H1 (cell line): ENCODE measurements at regions not wholly inside any gene's neighbourhood (a gene's known extent, or its start where the extent isn't known, plus 50 kb on each side); places are given as distances from the start of the nearest gene placed in this dataset.

Source experiments
- CTCF ChIA-PET: fragments of 300-600 bp; sonication (Branson Sonifier 250); formaldehyde crosslinking; loops from one replicate; lab custom pipeline; 2021; ENCODE audit not compliant: partially characterized antibody; lab: Charles Lee
- POLR2A ChIA-PET: fragments of 300-600 bp; sonication (Branson Sonifier 250); formaldehyde crosslinking; loops from one replicate; lab custom pipeline; 2021; ENCODE audit warnings: inconsistent platforms; ENCODE audit not compliant: partially characterized antibody; lab: Charles Lee
- DNase-seq, 2 experiments: peaks; one replicate each; pipeline versions ENCODE4 v3.0.0 to v3.0.0-alpha.2; 2010 to 2022; ENCODE audit warnings: low spot score in 2 of 2, low read depth in 1 of 2, mixed read lengths in 1 of 2
- FAIRE-seq: peaks from 2 replicates; lab custom pipeline; 2011; peaks lifted over from hg19 to GRCh38; lab: Jason Lieb, UNC
- H2AFZ ChIP-seq: 2 replicates; pipeline ENCODE4 v1.8.1; 2012; ENCODE audit warnings: low read length, inconsistent platforms
- H2AK5ac ChIP-seq: 2 replicates; pipeline ENCODE4 v1.6.1; 2013; ENCODE audit warnings: low read depth, low read length
- H2BK120ac ChIP-seq: replicated peaks from 2 replicates; pipeline ENCODE3; 2013; ENCODE audit warnings: low read depth, low read length, inconsistent platforms
- H2BK12ac ChIP-seq: 2 replicates; pipeline ENCODE4 v1.6.1; 2013; ENCODE audit warnings: low read depth, low read length
- H2BK15ac ChIP-seq: 2 replicates; pipeline ENCODE4 v1.6.1; 2013; ENCODE audit warnings: low read length
- H2BK20ac ChIP-seq: 2 replicates; pipeline ENCODE4 v1.6.1; 2013; ENCODE audit warnings: low read length
- H2BK5ac ChIP-seq: 2 replicates; pipeline ENCODE4 v1.6.1; 2013; ENCODE audit warnings: low read depth, low read length
- H3K14ac ChIP-seq: 2 replicates; pipeline ENCODE4 v1.6.1; 2013; ENCODE audit warnings: inconsistent platforms; ENCODE audit not compliant: insufficient read length
- H3K18ac ChIP-seq: 2 replicates; pipeline ENCODE4 v1.6.1; 2013; ENCODE audit warnings: low read length; ENCODE audit errors: extremely low read depth
- H3K23ac ChIP-seq: 2 replicates; pipeline ENCODE4 v1.6.1; 2013; ENCODE audit warnings: inconsistent platforms; ENCODE audit not compliant: insufficient read length
- H3K23me2 ChIP-seq: 2 replicates; pipeline ENCODE4 v1.6.1; 2013; ENCODE audit warnings: low read depth, low read length
- H3K27ac ChIP-seq: 2 replicates; pipeline ENCODE4 v1.6.1; 2011; ENCODE audit warnings: low read depth, low read length, inconsistent platforms
- H3K27me3 ChIP-seq, 4 experiments: replicated peaks in 1 of 4; 1 replicate in 1 of 4; 2 replicates in 3 of 4; pipeline versions ENCODE4 v1.6.1 to v1.8.1; 2011 to 2013; ENCODE audit warnings: low read length in 3 of 4, mild to moderate bottlenecking in 3 of 4, inconsistent platforms in 2 of 4, mixed read lengths in 2 of 4, moderate library complexity in 1 of 4; ENCODE audit not compliant: control insufficient read depth in 3 of 4, insufficient read depth in 3 of 4; ENCODE audit errors: extremely low read depth in 1 of 4
- H3K36me3 ChIP-seq, 4 experiments: 2 replicates each; pipeline versions ENCODE4 v1.6.1 to v1.8.1; 2011 to 2013; ENCODE audit warnings: mild to moderate bottlenecking in 4 of 4, low read length in 3 of 4, moderate library complexity in 2 of 4, control low read depth in 1 of 4, inconsistent platforms in 1 of 4; ENCODE audit not compliant: insufficient read depth in 4 of 4, control insufficient read depth in 2 of 4
- H3K4ac ChIP-seq: replicated peaks from 2 replicates; pipeline ENCODE3; 2013; ENCODE audit warnings: low read length, low read depth, mixed read lengths, inconsistent platforms; ENCODE audit not compliant: insufficient read length
- H3K4me1 ChIP-seq, 4 experiments: replicated peaks in 1 of 4; 1 replicate in 1 of 4; 2 replicates in 3 of 4; pipeline versions ENCODE4 v1.6.1 to v1.8.1; 2011 to 2013; ENCODE audit warnings: low read length in 3 of 4, inconsistent platforms in 2 of 4, mixed read lengths in 1 of 4; ENCODE audit not compliant: insufficient read depth in 4 of 4, control insufficient read depth in 3 of 4
- H3K4me2 ChIP-seq, 2 experiments: 2 replicates each; pipeline versions ENCODE4 v1.6.1 to v1.8.1; 2011 to 2013; ENCODE audit warnings: low read depth in 2 of 2, low read length in 2 of 2, control low read depth in 1 of 2, inconsistent platforms in 1 of 2, mild to moderate bottlenecking in 1 of 2; ENCODE audit not compliant: insufficient read depth in 1 of 2
- H3K4me3 ChIP-seq, 4 experiments: fragments of 200-600, 300-600 bp in 1 of 4; sonication (generic), shearing (Covaris generic), sonication (Bioruptor Twin) in 1 of 4; 2 replicates each; pipeline versions ENCODE4 v1.5.1 to v1.8.1; 2011 to 2016; ENCODE audit warnings: low read length in 4 of 4, low read depth in 3 of 4, control low read depth in 2 of 4, inconsistent platforms in 2 of 4, mild to moderate bottlenecking in 2 of 4, mixed read lengths in 1 of 4, moderate library complexity in 1 of 4; ENCODE audit not compliant: insufficient read depth in 2 of 4; ENCODE audit errors: extremely low read depth in 1 of 4
- H3K56ac ChIP-seq: replicated peaks from 2 replicates; pipeline ENCODE3; 2013; ENCODE audit warnings: low read depth, mild to moderate bottlenecking, mixed read lengths, low read length, inconsistent platforms; ENCODE audit not compliant: insufficient read length
- H3K79me1 ChIP-seq: 2 replicates; pipeline ENCODE4 v1.6.1; 2013; ENCODE audit warnings: low read depth, low read length, control low read depth
- H3K79me2 ChIP-seq, 2 experiments: 2 replicates each; pipeline versions ENCODE4 v1.6.1 to v1.8.1; 2012 to 2013; ENCODE audit warnings: low read length in 2 of 2, mild to moderate bottlenecking in 2 of 2, inconsistent platforms in 1 of 2; ENCODE audit not compliant: insufficient read depth in 2 of 2, control insufficient read depth in 1 of 2
- H3K9ac ChIP-seq, 4 experiments: replicated peaks in 1 of 4; 1 replicate in 1 of 4; 2 replicates in 3 of 4; pipeline versions ENCODE4 v1.6.1 to v1.8.1; 2011 to 2013; ENCODE audit warnings: low read depth in 3 of 4, low read length in 3 of 4, control low read depth in 2 of 4, mild to moderate bottlenecking in 2 of 4, moderate library complexity in 2 of 4, inconsistent platforms in 1 of 4; ENCODE audit errors: extremely low read depth in 1 of 4
- H3K9me3 ChIP-seq, 2 experiments: 2 replicates each; pipeline versions ENCODE4 v1.6.1 to v1.8.1; 2012 to 2013; ENCODE audit warnings: mild to moderate bottlenecking in 2 of 2, moderate library complexity in 2 of 2, control low read depth in 1 of 2, inconsistent platforms in 1 of 2, low read depth in 1 of 2, low read length in 1 of 2, mixed read lengths in 1 of 2; ENCODE audit not compliant: insufficient read depth in 2 of 2
- H4K20me1 ChIP-seq, 2 experiments: replicated peaks in 1 of 2; 2 replicates each; pipeline versions ENCODE3 to v1.8.1; 2011 to 2013; ENCODE audit warnings: inconsistent platforms in 2 of 2, low read length in 2 of 2, mild to moderate bottlenecking in 1 of 2; ENCODE audit not compliant: insufficient read depth in 2 of 2, control insufficient read depth in 1 of 2
- H4K5ac ChIP-seq: 2 replicates; pipeline ENCODE4 v1.6.1; 2013; ENCODE audit warnings: low read length, low read depth, mixed read lengths, inconsistent platforms; ENCODE audit not compliant: insufficient read length
- H4K8ac ChIP-seq: 2 replicates; pipeline ENCODE4 v1.8.0; 2013; ENCODE audit warnings: mild to moderate bottlenecking, moderate library complexity, low read length, inconsistent platforms; ENCODE audit not compliant: insufficient read depth; ENCODE audit errors: extremely low read depth
- H4K91ac ChIP-seq: replicated peaks from 2 replicates; pipeline ENCODE3; 2013; ENCODE audit warnings: low read length, mixed read lengths, inconsistent platforms; ENCODE audit not compliant: insufficient read length
- BACH1 ChIP-seq: IDR thresholded peaks from 2 replicates; pipeline ENCODE4 v1.6.1; 2012; ENCODE audit warnings: low read length, improper control_type of control experiment
- CBX5 ChIP-seq: fragments of 300-800, 300-1000 bp; sonication (generic); IDR thresholded peaks from 2 replicates; pipeline ENCODE4 v1.7.1; 2016; ENCODE audit warnings: antibody characterized with exemption, low read length, low read depth
- CBX8 ChIP-seq: fragments of 300-800, 300-1000 bp; sonication (generic); IDR thresholded peaks from 2 replicates; pipeline ENCODE4 v1.7.1; 2016; ENCODE audit warnings: low read depth, low read length, borderline replicate concordance
- CHD2 ChIP-seq: IDR thresholded peaks from 2 replicates; pipeline ENCODE4 v1.6.1; 2012; ENCODE audit warnings: low read length, improper control_type of control experiment
- FOSL1 ChIP-seq: IDR thresholded peaks from 2 replicates; pipeline ENCODE4 v1.6.1; 2011; ENCODE audit warnings: mild to moderate bottlenecking, low read depth, low read length, moderate library complexity; ENCODE audit not compliant: insufficient read depth
- GABPA ChIP-seq: IDR thresholded peaks from 2 replicates; pipeline ENCODE4 v1.6.1; 2011; ENCODE audit warnings: mild to moderate bottlenecking, low read length, moderate library complexity, borderline replicate concordance; ENCODE audit not compliant: insufficient read depth
- GTF2F1 ChIP-seq: IDR thresholded peaks from 2 replicates; pipeline ENCODE4 v1.6.1; 2012; ENCODE audit warnings: low read depth, low read length, improper control_type of control experiment, borderline replicate concordance
- KDM5A ChIP-seq: fragments of 200-600 bp; IDR thresholded peaks from 2 replicates; pipeline ENCODE4 v1.7.1; 2012; ENCODE audit warnings: mild to moderate bottlenecking, low read length, inconsistent platforms, mixed read lengths
- RFX5 ChIP-seq: IDR thresholded peaks from 2 replicates; pipeline ENCODE4 v1.6.1; 2011; ENCODE audit warnings: low read depth, low read length, improper control_type of control experiment, borderline replicate concordance
- SP2 ChIP-seq: IDR thresholded peaks from 2 replicates; pipeline ENCODE4 v1.6.1; 2012; ENCODE audit warnings: mild to moderate bottlenecking, low read length, inconsistent platforms
- TAF7 ChIP-seq: optimal IDR thresholded peaks from 2 replicates; pipeline ENCODE3; 2011; ENCODE audit warnings: low read depth, mild to moderate bottlenecking, inconsistent platforms, low read length, moderate library complexity, borderline replicate concordance
- ZNF274 ChIP-seq: IDR thresholded peaks from 2 replicates; pipeline ENCODE4 v1.7.0; 2012; ENCODE audit warnings: low read length, borderline replicate concordance; ENCODE audit errors: extremely low read depth
- WGBS, 2 experiments: shearing (Covaris generic) in 1 of 2; methylation state at CpG; one replicate each; pipeline versions ENCODE4 v1.1.6 to v1.1.7; 2013 to 2015; ENCODE audit warnings: low lambda C conversion rate in 2 of 2, mixed read lengths in 2 of 2, inconsistent platforms in 1 of 2, low coverage in 1 of 2, missing lambda C conversion rate in 1 of 2; ENCODE audit not compliant: insufficient replicate concordance in 2 of 2, insufficient coverage in 1 of 2, insufficient read length in 1 of 2; ENCODE audit errors: extremely low coverage in 1 of 2, missing lambda C conversion rate in 1 of 2; 5-methylcytosine and 5-hydroxymethylcytosine counted together
- TF ChIP-seq, protein P1 (sequence below), 3 experiments: IDR thresholded peaks; 1 replicate in 2 of 3; 2 replicates in 1 of 3; pipeline versions ENCODE4 v1.5.1 to v1.6.1; 2011; ENCODE audit warnings: low read length in 3 of 3, mild to moderate bottlenecking in 3 of 3, inconsistent platforms in 2 of 3, low read depth in 1 of 3, moderate library complexity in 1 of 3; ENCODE audit not compliant: insufficient read depth in 1 of 3; ENCODE audit errors: control extremely low read depth in 1 of 3

- H3K9ac ChIP-seq = no peak overlapping the region
- no peak overlapping the region for H3K14ac ChIP-seq
- CTCF ChIA-PET = no interaction called here
- H4K91ac ChIP-seq = no peak overlapping the region
- no peak overlapping the region for H3K56ac ChIP-seq
- no peak overlapping the region for H3K4ac ChIP-seq
- no peaks in the 10 kb centered on the region for H4K20me1 ChIP-seq
- H3K36me3 ChIP-seq = no peaks in the 10 kb centered on the region
- H2BK12ac ChIP-seq = no peak overlapping the region
- no peaks in the 10 kb centered on the region for H3K79me2 ChIP-seq
- no peak overlapping the region for H3K23ac ChIP-seq
- H3K4me2 ChIP-seq = no peak overlapping the region
- no peak overlapping the region for H2BK20ac ChIP-seq
- H3K4me3 ChIP-seq = no peak overlapping the region
- H2BK15ac ChIP-seq = no peak overlapping the region
- H2BK120ac ChIP-seq = no peak overlapping the region
- H3K4me1 ChIP-seq = no peaks in the 10 kb centered on the region
- H4K8ac ChIP-seq = no peak overlapping the region
- DNase-seq (no peak), FAIRE-seq (no peak)
- H4K5ac ChIP-seq = no peak overlapping the region
- no peaks in the 10 kb centered on the region for H3K27me3 ChIP-seq
- no peaks in the 10 kb centered on the region for H3K23me2 ChIP-seq
- H3K79me1 ChIP-seq = no peaks in the 10 kb centered on the region
- 85% methylated on average over 4 of the region's 4 CpGs; no CpG with 5 or more reads in 1 of the 2 experiments for WGBS, 2 experiments
- no peaks in the 10 kb centered on the region for H3K9me3 ChIP-seq
- no peak overlapping the region for H2AFZ ChIP-seq
- no peak overlapping the region for H2AK5ac ChIP-seq
- H3K18ac ChIP-seq = no peak overlapping the region
- no peak overlapping the region for H2BK5ac ChIP-seq
- POLR2A ChIA-PET = no interaction called here
- H3K27ac ChIP-seq = no peak overlapping the region
- TF ChIP-seq CBX8 = no peak
- no peak for TF ChIP-seq ZNF274
- no peak for TF ChIP-seq BACH1
- no peak for TF ChIP-seq GTF2F1
- no peak for TF ChIP-seq CBX5
- no peak for TF ChIP-seq KDM5A
- no peak for TF ChIP-seq RFX5
- TF ChIP-seq, protein P1, sequence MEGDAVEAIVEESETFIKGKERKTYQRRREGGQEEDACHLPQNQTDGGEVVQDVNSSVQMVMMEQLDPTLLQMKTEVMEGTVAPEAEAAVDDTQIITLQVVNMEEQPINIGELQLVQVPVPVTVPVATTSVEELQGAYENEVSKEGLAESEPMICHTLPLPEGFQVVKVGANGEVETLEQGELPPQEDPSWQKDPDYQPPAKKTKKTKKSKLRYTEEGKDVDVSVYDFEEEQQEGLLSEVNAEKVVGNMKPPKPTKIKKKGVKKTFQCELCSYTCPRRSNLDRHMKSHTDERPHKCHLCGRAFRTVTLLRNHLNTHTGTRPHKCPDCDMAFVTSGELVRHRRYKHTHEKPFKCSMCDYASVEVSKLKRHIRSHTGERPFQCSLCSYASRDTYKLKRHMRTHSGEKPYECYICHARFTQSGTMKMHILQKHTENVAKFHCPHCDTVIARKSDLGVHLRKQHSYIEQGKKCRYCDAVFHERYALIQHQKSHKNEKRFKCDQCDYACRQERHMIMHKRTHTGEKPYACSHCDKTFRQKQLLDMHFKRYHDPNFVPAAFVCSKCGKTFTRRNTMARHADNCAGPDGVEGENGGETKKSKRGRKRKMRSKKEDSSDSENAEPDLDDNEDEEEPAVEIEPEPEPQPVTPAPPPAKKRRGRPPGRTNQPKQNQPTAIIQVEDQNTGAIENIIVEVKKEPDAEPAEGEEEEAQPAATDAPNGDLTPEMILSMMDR (IDR thresholded peaks at IDR 0.05; ENCODE audit: control extremely low read depth in 1 of 3, insufficient read depth in 1 of 3, low read depth in 1 of 3, low read length in 3 of 3) = no peak
- TF ChIP-seq SP2 = no peak
- no peak for TF ChIP-seq CHD2
- no peak for TF ChIP-seq TAF7
- TF ChIP-seq GABPA = no peak
- no peak for TF ChIP-seq FOSL1
These were observed 1331.8 kb upstream of the GBE1 start for GRCh38 chr3:83093222-83093572.
